NCI-H82 treated with DMSO at 0.1 percent for 48 hours (cell line): ENCODE measurements at regions not wholly inside any gene's neighbourhood (a gene's known extent, or its start where the extent isn't known, plus 50 kb on each side); places are given as distances from the start of the nearest gene placed in this dataset.
"Not testable (repeated sequence)": the region's sequence is repeated elsewhere in the genome, so short reads cannot be mapped to it uniquely, and the experiment has no call there.

Experiments
- DNase-seq: peaks from one replicate; lab custom pipeline; 2025; ENCODE audit not compliant: unreplicated experiment; lab: John Stamatoyannopoulos, UW

DNA sequence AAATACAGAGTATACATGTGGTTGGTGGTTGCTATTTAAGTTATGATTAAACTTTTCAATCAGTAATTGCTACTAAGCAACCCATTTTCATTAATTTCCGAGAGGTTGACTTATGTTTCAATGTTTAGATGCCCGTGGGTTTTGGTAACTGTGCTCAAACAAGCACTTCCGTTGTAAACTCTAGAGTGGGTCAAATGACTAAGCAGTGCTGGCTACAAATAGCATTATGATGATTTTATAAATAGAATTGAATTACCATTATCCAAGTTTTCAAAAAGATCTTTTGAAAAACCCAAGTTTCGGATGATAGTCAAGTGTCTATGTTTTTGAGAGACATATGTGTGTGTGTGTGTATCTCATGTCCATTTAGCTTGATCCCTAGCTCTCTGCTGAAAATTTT lies 2369.4 kb upstream of the ACO1 start:
- no peak for DNase-seq

DNA sequence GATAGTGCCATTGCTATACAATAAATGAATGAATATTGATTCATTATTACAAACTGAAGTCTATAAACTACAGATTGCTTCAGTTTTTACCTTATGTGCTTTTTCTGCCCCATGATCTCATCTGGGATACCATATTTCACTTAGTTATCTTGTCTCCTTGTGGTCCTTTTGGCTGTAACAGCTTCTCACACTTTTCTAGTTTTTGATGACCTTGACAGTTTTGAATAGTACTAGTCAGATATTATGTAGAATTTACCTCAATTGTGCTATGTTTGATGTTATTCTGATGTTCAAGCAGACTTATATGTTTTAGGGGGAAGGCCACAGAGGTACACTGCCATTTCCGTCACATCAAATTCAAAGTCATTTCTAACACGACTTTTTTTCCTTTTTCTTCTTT lies 2364.3 kb upstream of the ACO1 start:
- no peak for DNase-seq

DNA sequence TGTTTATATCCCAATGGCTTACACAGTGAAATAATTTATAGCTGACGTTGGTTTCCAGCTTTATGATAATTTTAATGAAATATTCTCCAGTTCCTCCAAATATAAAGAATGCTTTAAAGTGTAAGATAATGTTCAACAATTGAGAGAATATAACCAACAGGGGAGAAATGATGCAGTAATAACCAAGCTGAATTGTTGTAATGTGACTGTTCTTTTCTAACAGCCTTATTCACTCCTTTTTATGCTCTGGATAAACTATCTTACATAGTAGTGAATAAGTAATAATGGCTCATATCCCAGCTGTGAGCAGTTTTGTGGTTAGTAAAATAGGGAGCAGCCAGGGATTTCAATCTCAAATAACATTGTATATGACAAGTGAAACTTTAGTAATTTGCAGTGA lies 2348.7 kb upstream of the ACO1 start:
- DNase-seq, result no peak

GRCh38 chr9:30036558-30036957 lies 2347.9 kb upstream of the ACO1 start:
- no peak for DNase-seq

DNA sequence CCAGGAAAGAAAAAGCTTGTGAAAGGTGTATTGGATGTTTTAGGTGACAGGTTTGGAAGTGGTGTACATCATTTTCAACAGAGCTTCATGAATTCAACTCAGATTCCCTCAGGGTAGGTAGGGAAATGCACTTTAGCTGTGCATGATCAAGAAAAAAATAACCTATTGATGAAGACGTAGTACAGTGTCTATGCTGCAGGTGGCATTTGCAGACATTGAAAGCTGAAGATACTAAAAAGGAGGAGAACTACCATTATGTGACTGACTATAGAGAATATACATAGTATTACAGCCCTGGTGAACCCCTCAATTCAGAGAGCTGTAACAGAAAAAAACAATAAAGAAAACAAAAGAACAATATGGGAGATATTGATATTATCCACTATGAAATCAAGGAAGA lies 2344.7 kb upstream of the ACO1 start:
- DNase-seq, result no peak

DNA sequence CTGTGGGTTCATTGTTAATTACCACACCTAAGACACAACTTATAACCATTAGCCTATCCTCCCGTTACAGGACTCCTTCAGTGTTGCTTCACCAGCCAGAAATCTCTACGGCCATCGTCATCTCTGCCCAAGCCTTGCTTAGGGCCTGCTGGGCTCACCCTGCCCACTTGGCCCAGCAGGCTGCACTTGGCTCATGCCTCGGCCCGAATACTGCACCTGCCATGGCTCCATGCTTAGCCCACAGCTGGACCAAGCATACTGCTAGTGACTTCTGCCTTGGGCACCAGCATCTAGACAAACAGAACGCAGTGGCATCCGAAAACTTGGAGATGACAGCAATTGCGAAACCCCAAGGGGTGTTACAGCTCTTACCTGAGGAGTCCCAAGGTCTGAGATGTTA lies 2336.0 kb upstream of the ACO1 start:
- DNase-seq, result no peak

DNA sequence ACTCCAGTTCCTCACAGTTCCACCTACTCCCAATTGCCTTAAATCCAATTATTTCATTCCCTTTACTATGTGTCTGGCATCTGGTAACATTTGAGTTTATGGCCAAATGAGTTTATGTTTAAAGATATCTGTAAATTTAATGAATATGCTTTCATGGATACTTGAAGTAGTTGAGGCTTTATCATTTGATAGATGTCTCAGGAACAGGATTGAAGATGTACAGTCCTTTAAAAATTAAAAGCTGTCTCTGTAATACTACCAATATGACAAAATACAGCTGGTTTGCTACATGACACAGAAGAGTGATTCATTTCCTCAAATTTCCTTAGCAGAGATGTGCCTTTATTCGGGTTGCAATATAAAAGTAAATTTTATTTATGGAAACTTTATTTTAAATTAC lies 2326.0 kb upstream of the ACO1 start:
- no peak for DNase-seq

GRCh38 chr9:30060976-30061375 lies 2323.5 kb upstream of the ACO1 start:
- DNase-seq, result no peak

DNA sequence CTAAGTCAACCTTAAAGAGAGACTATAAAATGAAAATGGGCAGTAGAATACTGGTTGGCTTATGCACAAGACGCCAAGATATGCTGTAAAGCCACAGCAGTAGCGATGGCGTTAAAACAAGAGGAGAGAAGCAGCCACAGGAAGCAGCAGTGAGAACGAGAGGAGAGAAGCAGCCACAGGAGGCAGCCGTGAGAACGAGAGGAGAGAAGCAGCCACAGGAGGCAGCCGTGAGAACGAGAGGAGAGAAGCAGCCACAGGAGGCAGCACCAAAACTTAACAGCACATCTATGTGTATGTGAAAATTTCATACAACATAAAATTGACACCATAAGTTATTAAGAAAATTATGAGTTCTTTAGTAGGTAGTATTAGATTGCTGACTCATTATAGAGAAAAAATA lies 2318.6 kb upstream of the ACO1 start:
- DNase-seq, result no peak

DNA sequence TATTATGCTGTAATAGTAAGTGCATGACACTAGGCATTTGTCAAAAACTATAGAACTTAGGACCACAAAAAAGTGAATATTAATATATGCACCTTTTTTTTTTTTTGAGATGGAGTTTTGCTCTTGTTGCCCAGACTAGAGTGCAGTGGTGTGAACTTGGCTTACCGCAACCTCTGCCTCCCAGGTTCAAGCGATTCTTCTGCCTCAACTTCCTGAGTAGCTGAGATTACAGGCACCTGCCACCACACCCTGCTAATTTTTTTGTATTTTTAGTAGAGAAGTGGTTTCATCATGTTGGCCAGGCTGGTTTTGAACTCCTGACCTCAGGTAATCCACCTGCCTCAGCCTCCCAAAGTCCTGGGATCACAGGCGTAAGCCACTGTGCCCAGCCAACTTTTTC lies 2315.2 kb upstream of the ACO1 start:
- DNase-seq, result not testable (repeated sequence)

DNA sequence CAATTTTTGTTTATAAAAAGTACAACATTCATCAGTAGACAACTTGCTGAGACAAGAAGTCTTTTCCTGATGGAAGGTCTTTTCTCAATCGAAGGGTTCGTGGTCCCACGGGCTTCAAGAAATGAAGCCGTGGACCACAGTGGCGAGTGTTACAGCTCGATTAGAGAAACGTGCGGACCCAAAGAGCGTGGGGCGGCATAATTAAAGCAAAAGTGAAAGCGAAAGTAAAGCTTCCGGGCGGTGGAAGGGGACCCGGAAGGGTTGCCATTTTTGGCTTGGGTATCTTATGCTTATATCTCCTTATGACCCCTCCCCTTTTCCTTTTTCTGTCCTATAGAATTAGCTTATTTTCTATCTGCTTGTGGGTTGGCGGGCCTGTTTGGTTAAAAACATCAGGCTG lies 2309.4 kb upstream of the ACO1 start:
- no peak for DNase-seq

- no peak for DNase-seq
These were observed 2308.8 kb upstream of the ACO1 start for GRCh38 chr9:30075451-30076199.

DNA sequence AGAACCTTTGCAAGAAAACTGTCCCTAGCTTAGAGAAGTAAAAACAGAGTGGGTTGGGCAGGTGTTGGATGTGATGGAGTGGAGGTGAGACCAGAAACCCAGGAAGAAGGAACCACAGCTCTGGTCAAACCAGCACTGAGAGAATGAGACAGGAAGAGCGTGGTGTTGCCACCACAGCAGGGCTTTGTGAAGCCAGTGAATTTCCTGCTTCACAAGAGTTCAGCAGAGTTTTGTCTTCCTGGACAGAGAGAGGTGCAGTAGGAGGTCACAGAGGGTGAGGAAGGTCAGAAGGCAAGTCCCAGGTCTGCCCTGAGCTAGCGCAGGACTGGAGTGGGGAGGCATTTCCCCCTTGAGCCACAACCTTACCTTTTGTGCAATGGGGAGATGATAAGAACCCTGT lies 2306.2 kb upstream of the ACO1 start:
- DNase-seq, result no peak

DNA sequence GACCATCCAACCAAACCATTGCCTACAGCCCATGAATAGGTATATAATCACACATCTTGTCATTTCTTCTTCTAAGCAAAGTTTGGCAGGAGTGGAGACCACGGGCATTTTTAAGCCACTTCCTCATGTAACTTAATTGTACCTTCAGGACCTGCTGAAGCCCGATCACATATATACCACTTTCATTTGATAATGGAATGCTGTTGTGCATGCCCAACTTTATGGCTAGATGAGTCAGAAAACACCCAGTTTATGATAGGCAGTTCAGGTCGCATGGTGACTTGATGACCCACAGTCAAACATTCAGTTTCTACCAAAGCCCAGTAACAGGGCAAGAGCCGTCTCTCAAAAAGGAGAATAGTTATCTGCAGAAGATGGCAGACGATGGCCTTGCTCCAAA lies 2295.0 kb upstream of the ACO1 start:
- DNase-seq, result no peak

- DNase-seq, result no peak
These were observed 2280.6 kb upstream of the ACO1 start for GRCh38 chr9:30103647-30104394.

DNA sequence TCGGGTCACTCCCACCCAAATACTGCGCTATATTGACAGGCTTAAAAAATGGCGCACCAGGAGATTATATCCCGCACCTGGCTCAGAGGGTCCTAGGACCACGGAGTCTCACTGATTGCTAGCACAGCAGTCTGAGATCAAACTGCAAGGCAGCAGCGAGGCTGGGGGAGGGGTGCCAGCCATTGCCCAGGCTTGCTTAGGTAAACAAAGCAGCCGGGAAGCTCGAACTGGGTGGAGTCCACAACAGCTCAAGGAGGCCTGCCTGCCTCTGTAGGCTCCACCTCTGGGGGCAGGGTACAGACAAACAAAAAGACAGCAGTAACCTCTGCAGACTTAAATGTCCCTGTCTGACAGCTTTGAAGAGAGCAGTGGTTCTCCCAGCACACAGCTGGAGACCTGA lies 2277.3 kb upstream of the ACO1 start:
- DNase-seq, result not testable (repeated sequence)

GRCh38 chr9:30116673-30117217 lies 2267.7 kb upstream of the ACO1 start:
- no peak for DNase-seq

GRCh38 chr9:30120666-30121065 lies 2263.8 kb upstream of the ACO1 start:
- no peak for DNase-seq

GRCh38 chr9:30121611-30122010 lies 2262.8 kb upstream of the ACO1 start:
- no peak for DNase-seq

DNA sequence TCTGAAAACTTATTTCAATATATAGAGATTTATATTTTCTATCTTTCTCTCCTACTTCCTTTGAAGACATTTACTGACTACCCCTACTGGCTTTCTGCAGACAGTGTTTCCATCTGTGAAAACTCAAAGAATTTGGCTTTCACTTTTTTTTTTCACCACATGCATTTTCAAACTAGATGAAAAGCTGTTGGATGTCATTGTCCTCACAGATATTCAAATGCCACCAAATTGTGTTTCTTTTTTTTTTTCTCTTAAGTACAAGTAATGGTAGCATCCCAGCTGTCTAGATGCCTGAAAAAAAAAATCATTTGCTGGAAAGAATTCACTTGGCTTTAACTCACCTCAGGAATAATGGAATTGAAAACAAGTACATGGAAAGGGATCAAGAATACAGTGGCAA lies 2258.6 kb upstream of the ACO1 start:
- no peak for DNase-seq

GRCh38 chr9:30127371-30127770 lies 2257.1 kb upstream of the ACO1 start:
- no peak for DNase-seq

- peak; percentile 68 for DNase-seq
These were observed 2244.0 kb upstream of the ACO1 start for GRCh38 chr9:30140407-30140806.
